ENCODE measurements at regions not wholly inside any gene's neighbourhood (a gene's known extent, or its start where the extent isn't known, plus 50 kb on each side); places are given as distances from the start of the nearest gene placed in this dataset.
A peak's percentile ranks its signal among the peaks of the same experiment; 100 is the strongest.

DNA sequence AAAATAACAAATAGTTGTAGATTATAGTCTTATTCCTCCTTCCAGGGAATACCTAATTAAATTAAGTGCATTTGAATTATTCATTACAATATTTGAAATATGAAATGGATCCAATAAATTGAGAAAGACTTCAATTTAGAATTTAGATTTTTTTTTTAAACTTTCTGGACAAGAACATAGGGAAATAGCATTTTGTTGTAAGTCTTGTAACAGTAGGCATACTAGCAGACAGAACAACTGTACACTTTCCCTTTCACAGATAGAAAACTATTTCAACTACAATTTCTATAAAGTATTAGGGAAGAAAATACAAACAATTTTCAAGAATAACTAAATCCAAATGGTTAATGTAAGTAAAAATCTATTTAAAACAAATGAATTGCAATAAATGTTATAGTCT lies 577.5 kb downstream of the USP25 start:
- no peak for DNase-seq
- Histone ChIP-seq H3K27ac (no peak overlapping the region), H3K9me3 (no peaks in the 10 kb centered on the region), H3K4me1 (no peaks in the 10 kb centered on the region), H3K27me3 (no peaks in the 10 kb centered on the region), H3K36me3 (no peaks in the 10 kb centered on the region), H3K4me3 (no peak overlapping the region)
- no peak for ATAC-seq
- intact Hi-C loops (cut with DNase I), result no loop called here
- TF ChIP-seq, protein P1, sequence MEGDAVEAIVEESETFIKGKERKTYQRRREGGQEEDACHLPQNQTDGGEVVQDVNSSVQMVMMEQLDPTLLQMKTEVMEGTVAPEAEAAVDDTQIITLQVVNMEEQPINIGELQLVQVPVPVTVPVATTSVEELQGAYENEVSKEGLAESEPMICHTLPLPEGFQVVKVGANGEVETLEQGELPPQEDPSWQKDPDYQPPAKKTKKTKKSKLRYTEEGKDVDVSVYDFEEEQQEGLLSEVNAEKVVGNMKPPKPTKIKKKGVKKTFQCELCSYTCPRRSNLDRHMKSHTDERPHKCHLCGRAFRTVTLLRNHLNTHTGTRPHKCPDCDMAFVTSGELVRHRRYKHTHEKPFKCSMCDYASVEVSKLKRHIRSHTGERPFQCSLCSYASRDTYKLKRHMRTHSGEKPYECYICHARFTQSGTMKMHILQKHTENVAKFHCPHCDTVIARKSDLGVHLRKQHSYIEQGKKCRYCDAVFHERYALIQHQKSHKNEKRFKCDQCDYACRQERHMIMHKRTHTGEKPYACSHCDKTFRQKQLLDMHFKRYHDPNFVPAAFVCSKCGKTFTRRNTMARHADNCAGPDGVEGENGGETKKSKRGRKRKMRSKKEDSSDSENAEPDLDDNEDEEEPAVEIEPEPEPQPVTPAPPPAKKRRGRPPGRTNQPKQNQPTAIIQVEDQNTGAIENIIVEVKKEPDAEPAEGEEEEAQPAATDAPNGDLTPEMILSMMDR (IDR thresholded peaks at IDR 0.05), result no peak

- H3K4me3 ChIP-seq, result peak overlapping the region; percentile 13
- H3K36me3 ChIP-seq, result no peaks in the 10 kb centered on the region
- ATAC-seq, result no peak
- H3K9me3 ChIP-seq, result no peaks in the 10 kb centered on the region
- no peak overlapping the region for H3K27ac ChIP-seq
- no peaks in the 10 kb centered on the region for H3K4me1 ChIP-seq
- DNase-seq, result no peak
- intact Hi-C loops (cut with DNase I), result no loop called here
- TF ChIP-seq, protein P1 (IDR thresholded peaks at IDR 0.05), result no peak
- H3K27me3 ChIP-seq, result no peaks in the 10 kb centered on the region
Measured at GRCh38 chr21:16308269-16308668, 578.5 kb downstream of the USP25 start.

- no peak for DNase-seq
- no peaks in the 10 kb centered on the region for H3K36me3 ChIP-seq
- intact Hi-C loops (cut with DNase I), result no loop called here
- TF ChIP-seq, protein P1 (IDR thresholded peaks at IDR 0.05), result no peak
- no peaks in the 10 kb centered on the region for H3K4me1 ChIP-seq
- H3K4me3 ChIP-seq, result no peak overlapping the region
- H3K27ac ChIP-seq, result no peak overlapping the region
- H3K9me3 ChIP-seq, result no peaks in the 10 kb centered on the region
- no peaks in the 10 kb centered on the region for H3K27me3 ChIP-seq
- ATAC-seq, result no peak
Measured at GRCh38 chr21:16309250-16309971, 579.6 kb downstream of the USP25 start.

- DNase-seq, result no peak
- no peak overlapping the region for H3K4me3 ChIP-seq
- TF ChIP-seq, protein P1 (IDR thresholded peaks at IDR 0.05), result no peak
- no peaks in the 10 kb centered on the region for H3K9me3 ChIP-seq
- H3K27ac ChIP-seq, result no peak overlapping the region
- no peaks in the 10 kb centered on the region for H3K4me1 ChIP-seq
- H3K27me3 ChIP-seq, result no peaks in the 10 kb centered on the region
- intact Hi-C loops (cut with DNase I), result no loop called here
- ATAC-seq, result no peak
- H3K36me3 ChIP-seq, result no peaks in the 10 kb centered on the region
Measured at GRCh38 chr21:16310176-16310575, 580.4 kb downstream of the USP25 start.

DNA sequence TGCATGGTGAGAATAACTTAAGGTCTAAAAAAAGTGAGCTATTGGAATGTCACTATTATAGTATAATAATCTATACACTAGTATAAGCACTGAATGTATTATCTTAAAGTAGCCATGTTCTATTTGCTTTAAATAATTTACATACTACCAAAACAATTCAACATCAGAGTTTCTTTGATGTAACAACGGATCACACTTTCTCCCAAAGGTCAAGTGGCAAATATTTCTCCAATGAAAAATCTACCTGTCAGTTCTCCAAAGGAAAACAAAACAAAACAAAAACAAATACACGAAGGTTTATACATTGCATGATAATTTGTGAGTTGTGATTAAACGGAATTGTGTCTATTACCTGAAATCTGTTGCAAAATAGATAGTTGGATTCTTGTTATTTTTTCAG lies 581.4 kb downstream of the USP25 start:
- no peaks in the 10 kb centered on the region for H3K36me3 ChIP-seq
- TF ChIP-seq, protein P1 (IDR thresholded peaks at IDR 0.05), result no peak
- no peak overlapping the region for H3K4me3 ChIP-seq
- no peak for ATAC-seq
- no peaks in the 10 kb centered on the region for H3K27me3 ChIP-seq
- no peaks in the 10 kb centered on the region for H3K9me3 ChIP-seq
- intact Hi-C loops (cut with DNase I), result no loop called here
- DNase-seq, result no peak
- no peaks in the 10 kb centered on the region for H3K4me1 ChIP-seq
- H3K27ac ChIP-seq, result no peak overlapping the region

DNA sequence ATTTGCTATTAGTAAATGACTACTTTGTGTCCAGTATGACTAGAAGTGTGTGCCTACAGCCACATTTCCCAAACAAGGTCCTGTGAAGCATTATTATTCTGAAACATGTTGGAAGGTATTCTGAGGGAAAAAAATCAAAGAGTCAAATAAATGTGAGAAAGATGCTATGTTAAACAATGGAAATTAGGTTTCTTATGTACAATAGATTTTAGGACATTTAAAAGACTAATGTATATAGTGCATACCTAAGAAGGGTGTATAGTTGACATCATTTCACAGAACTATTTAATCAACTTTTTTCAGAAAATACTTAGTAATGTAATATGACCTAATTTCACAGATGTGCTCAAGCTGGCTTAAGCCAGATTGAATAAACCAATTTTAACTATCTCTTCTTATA lies 582.5 kb downstream of the USP25 start:
- Histone ChIP-seq H3K36me3 (no peaks in the 10 kb centered on the region), H3K4me3 (no peak overlapping the region), H3K4me1 (no peaks in the 10 kb centered on the region), H3K27ac (no peak overlapping the region), H3K27me3 (no peaks in the 10 kb centered on the region), H3K9me3 (no peaks in the 10 kb centered on the region)
- no peak for ATAC-seq
- intact Hi-C loops (cut with DNase I), result no loop called here
- no peak for DNase-seq
- TF ChIP-seq, protein P1 (IDR thresholded peaks at IDR 0.05), result no peak
